ENCODE measurements at regions not wholly inside any gene's neighbourhood (a gene's known extent, or its start where the extent isn't known, plus 50 kb on each side); places are given as distances from the start of the nearest gene placed in this dataset.

- peak; percentile 28 for TF ChIP-seq CTCF (IDR thresholded peaks at IDR 0.05)
- ATAC-seq (peak in 3 of 4 donors; percentile 48 to 72 (median 57)), DNase-seq (peak; percentile 44 to 81)
- no peaks in the 10 kb centered on the region for H3K4me1 ChIP-seq
- no peak overlapping the region for H3K27ac ChIP-seq
- no peak overlapping the region for H3K4me3 ChIP-seq
- H3K9me3 ChIP-seq: no peaks in the 10 kb centered on the region
- 58 to 62% (median 61%) methylated on average over 7 of the region's 7 CpGs for WGBS, 3 donors
- no peaks in the 10 kb centered on the region for H3K36me3 ChIP-seq (ENCODE audit: insufficient read depth in 1 of 2, low read depth in 1 of 2)
- intact Hi-C loops (cut with DNase I): no loop called here
- no peaks in the 10 kb centered on the region for H3K27me3 ChIP-seq (ENCODE audit: insufficient read depth in 3 of 3, low read length in 2 of 3)
Observed at GRCh38 chr5:130871346-130872086, 293.5 kb downstream of the HINT1 start.

GRCh38 chr5:130870691-130871090 lies 294.4 kb downstream of the HINT1 start:
- 82 to 91% (median 90%) methylated on average over 2 of the region's 2 CpGs for WGBS, 3 donors
- no peak overlapping the region for H3K27ac ChIP-seq

GRCh38 chr5:130868186-130868840 lies 296.7 kb downstream of the HINT1 start:
- H3K4me3 ChIP-seq: no peak overlapping the region
- ATAC-seq (no peak), DNase-seq (no peak)
- TF ChIP-seq CTCF (IDR thresholded peaks at IDR 0.05): no peak
- H3K4me1 ChIP-seq: no peaks in the 10 kb centered on the region
- WGBS, 3 donors: 5 to 13% (median 11%) methylated on average over 1 of the region's 1 CpG
- no peak overlapping the region for H3K27ac ChIP-seq
- no peaks in the 10 kb centered on the region for H3K9me3 ChIP-seq
- no peaks in the 10 kb centered on the region for H3K27me3 ChIP-seq (ENCODE audit: insufficient read depth in 3 of 3, low read length in 2 of 3)
- no peaks in the 10 kb centered on the region for H3K36me3 ChIP-seq (ENCODE audit: insufficient read depth in 1 of 2, low read depth in 1 of 2)
- intact Hi-C loops (cut with DNase I): no loop called here

More at GRCh38 chr5:130870691-130871090, 294.4 kb downstream of the HINT1 start:
- DNase-seq (no peak), ATAC-seq (peak in 1 of 4 donors; percentile 45)
- intact Hi-C loops (cut with DNase I): no loop called here
- Histone ChIP-seq H3K27me3 (ENCODE audit: insufficient read depth in 3 of 3, low read length in 2 of 3) (no peaks in the 10 kb centered on the region), H3K9me3 (no peaks in the 10 kb centered on the region), H3K36me3 (ENCODE audit: insufficient read depth in 1 of 2, low read depth in 1 of 2) (no peaks in the 10 kb centered on the region), H3K4me1 (no peaks in the 10 kb centered on the region), H3K4me3 (no peak overlapping the region)
- TF ChIP-seq CTCF (IDR thresholded peaks at IDR 0.05): no peak

GRCh38 chr5:130845049-130845765 lies 319.8 kb downstream of the HINT1 start:
- Histone ChIP-seq H3K36me3 (ENCODE audit: insufficient read depth in 1 of 2, low read depth in 1 of 2) (no peaks in the 10 kb centered on the region), H3K27ac (no peak overlapping the region), H3K27me3 (ENCODE audit: insufficient read depth in 3 of 3, low read length in 2 of 3) (no peaks in the 10 kb centered on the region), H3K9me3 (no peaks in the 10 kb centered on the region), H3K4me1 (no peaks in the 10 kb centered on the region), H3K4me3 (no peak overlapping the region)
- no peak for TF ChIP-seq CTCF (IDR thresholded peaks at IDR 0.05)
- WGBS, 3 donors: 47 to 84% (median 83%) methylated on average over 1 of the region's 1 CpG
- intact Hi-C loops (cut with DNase I): no loop called here
- DNase-seq (no peak), ATAC-seq (no peak)

Measured in psoas muscle (tissue), 7 donors.